HS-5 (cell line): ENCODE measurements at regions not wholly inside any gene's neighbourhood (a gene's known extent, or its start where the extent isn't known, plus 50 kb on each side); places are given as distances from the start of the nearest gene placed in this dataset.
A peak's percentile ranks its signal among the peaks of the same experiment; 100 is the strongest.

Source experiments
- DNase-seq: peaks from one replicate; pipeline ENCODE4 v3.0.0-alpha.2; 2012; ENCODE audit warnings: low read depth

GRCh38 chr3:102529452-102529851 is 94.6 kb downstream of the ZPLD1 start:
- no peak for DNase-seq

GRCh38 chr3:102530415-102531181 is 95.8 kb downstream of the ZPLD1 start:
- peak; percentile 36 for DNase-seq

GRCh38 chr3:102531686-102532085 is 96.9 kb downstream of the ZPLD1 start:
- no peak for DNase-seq

- no peak for DNase-seq
These were observed 98.1 kb downstream of the ZPLD1 start for GRCh38 chr3:102532901-102533300.

GRCh38 chr3:102533784-102534183 is 99.0 kb downstream of the ZPLD1 start:
- no peak for DNase-seq

- DNase-seq = no peak
These were observed 101.6 kb downstream of the ZPLD1 start for GRCh38 chr3:102536456-102536855.

GRCh38 chr3:102537123-102537522 is 102.3 kb downstream of the ZPLD1 start:
- no peak for DNase-seq

- no peak for DNase-seq
These were observed 109.9 kb downstream of the ZPLD1 start for GRCh38 chr3:102544741-102545140.

- no peak for DNase-seq
These were observed 110.5 kb downstream of the ZPLD1 start for GRCh38 chr3:102545276-102545675.

GRCh38 chr3:102553876-102554275 is 119.1 kb downstream of the ZPLD1 start:
- DNase-seq = no peak

- no peak for DNase-seq
These were observed 135.7 kb downstream of the ZPLD1 start for GRCh38 chr3:102570511-102570910.

- no peak for DNase-seq
These were observed 136.2 kb downstream of the ZPLD1 start for GRCh38 chr3:102571006-102571405.

GRCh38 chr3:102571720-102572384 is 137.0 kb downstream of the ZPLD1 start:
- no peak for DNase-seq

GRCh38 chr3:102573483-102574028 is 138.7 kb downstream of the ZPLD1 start:
- no peak for DNase-seq

GRCh38 chr3:102574355-102574754 is 139.5 kb downstream of the ZPLD1 start:
- DNase-seq = no peak

GRCh38 chr3:102576651-102577050 is 141.8 kb downstream of the ZPLD1 start:
- DNase-seq = no peak

- no peak for DNase-seq
These were observed 142.4 kb downstream of the ZPLD1 start for GRCh38 chr3:102577082-102577789.

- DNase-seq = no peak
These were observed 145.9 kb downstream of the ZPLD1 start for GRCh38 chr3:102580760-102581159.

GRCh38 chr3:102586485-102586884 is 151.7 kb downstream of the ZPLD1 start:
- DNase-seq = no peak

- no peak for DNase-seq
These were observed 159.2 kb downstream of the ZPLD1 start for GRCh38 chr3:102593812-102594602.

- DNase-seq = no peak
These were observed 160.2 kb downstream of the ZPLD1 start for GRCh38 chr3:102595057-102595456.
